GM10266 (cell line): ENCODE measurements at regions not wholly inside any gene's neighbourhood (a gene's known extent, or its start where the extent isn't known, plus 50 kb on each side); places are given as distances from the start of the nearest gene placed in this dataset.

ENCODE experiments used
- DNase-seq: peaks from one replicate; pipeline ENCODE4 v3.0.0; 2012; ENCODE audit errors: extremely low spot score
- CTCF ChIP-seq: IDR thresholded peaks from 2 replicates; pipeline ENCODE4 v1.5.1; 2012; ENCODE audit warnings: mild to moderate bottlenecking, low read depth; ENCODE audit not compliant: control insufficient read depth, insufficient read depth; ENCODE audit errors: missing control alignments

- TF ChIP-seq CTCF: no peak
- DNase-seq: no peak
Measured at GRCh38 chr2:42913280-42913878, 121.0 kb upstream of the HAAO start.

GRCh38 chr2:42910645-42911405, 118.4 kb upstream of the HAAO start:
- DNase-seq: no peak
- TF ChIP-seq CTCF: no peak

GRCh38 chr2:42909966-42910365, 117.6 kb upstream of the HAAO start:
- no peak for TF ChIP-seq CTCF
- DNase-seq: no peak

DNA sequence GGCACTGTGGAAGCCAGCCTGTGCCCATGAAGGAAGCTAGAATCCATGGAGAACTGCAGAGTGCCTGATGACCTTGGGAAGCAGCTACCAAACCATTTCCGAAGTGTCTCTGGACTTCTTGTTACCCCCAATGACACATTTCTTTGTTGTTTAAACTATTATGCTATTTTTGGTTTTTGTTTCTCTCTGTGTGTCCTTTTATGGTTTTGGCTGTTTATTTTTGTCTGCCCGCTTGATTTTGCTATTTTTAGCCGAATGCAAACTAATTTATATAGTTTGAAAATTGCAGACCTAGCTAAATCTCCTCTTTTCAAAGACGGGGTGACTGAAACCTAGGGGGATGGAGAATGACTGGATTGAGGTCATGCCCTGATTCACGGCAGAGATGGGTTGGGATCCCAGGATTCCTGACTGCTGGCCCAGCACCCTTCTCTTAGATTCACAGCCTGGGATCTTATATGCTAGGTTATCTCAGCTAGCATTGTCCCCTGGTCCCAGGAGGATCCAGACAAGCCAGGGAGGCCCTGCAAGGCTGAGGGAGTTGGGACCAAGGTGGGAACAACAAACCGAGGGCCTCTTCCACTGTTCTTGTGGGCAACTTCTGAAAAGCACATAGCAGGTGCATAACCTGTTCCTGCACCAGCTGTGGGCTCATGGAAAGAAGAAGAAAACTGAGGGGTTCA, 116.3 kb upstream of the HAAO start:
- DNase-seq: no peak
- no peak for TF ChIP-seq CTCF

- no peak for TF ChIP-seq CTCF
- no peak for DNase-seq
Measured at GRCh38 chr2:42907835-42908234, 115.5 kb upstream of the HAAO start.

DNA sequence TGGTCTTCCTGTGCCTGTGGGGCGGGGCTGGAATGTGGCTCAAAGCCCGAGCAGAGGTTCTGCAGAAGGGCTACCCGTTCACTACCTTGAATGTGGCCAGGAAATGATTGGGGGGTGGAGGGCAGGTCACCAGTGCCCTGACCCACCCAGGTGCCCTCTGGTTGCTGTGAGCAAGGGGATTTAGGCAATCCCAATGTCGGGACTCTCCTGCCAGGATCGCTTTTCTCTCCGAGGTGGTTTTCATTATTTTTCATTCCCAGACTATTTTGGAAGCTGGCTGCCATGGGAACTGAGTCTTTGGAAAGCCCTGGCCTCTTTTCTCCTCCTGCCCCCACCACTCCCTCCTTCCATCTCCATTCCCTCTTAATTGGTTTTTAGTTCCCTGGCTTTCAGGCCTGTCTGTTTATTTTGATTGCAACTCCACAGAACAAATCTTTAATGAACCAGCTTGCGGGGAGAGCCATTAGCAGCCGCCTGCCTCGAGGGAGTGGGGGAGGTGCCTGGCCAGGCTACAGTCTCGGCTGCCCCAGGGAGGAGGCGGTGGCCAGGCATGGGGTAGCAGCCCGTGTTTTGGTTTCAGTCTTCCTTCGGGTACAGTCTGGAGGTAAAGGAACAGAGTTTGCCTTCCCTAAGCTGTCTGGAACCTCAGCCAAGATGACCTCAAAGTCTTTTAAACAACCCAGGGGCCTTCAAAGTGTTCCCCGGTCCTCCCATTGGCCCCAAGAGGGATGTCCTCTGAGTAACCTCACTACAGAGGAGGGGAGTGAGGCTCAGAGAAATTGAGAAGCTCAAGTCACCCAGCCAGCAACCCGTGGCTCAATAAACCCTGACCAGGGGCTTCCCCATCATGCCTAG, 114.4 kb upstream of the HAAO start:
- TF ChIP-seq CTCF: no peak
- DNase-seq: no peak
